ENCODE measurements at regions not wholly inside any gene's neighbourhood (a gene's known extent, or its start where the extent isn't known, plus 50 kb on each side); places are given as distances from the start of the nearest gene placed in this dataset.

DNA sequence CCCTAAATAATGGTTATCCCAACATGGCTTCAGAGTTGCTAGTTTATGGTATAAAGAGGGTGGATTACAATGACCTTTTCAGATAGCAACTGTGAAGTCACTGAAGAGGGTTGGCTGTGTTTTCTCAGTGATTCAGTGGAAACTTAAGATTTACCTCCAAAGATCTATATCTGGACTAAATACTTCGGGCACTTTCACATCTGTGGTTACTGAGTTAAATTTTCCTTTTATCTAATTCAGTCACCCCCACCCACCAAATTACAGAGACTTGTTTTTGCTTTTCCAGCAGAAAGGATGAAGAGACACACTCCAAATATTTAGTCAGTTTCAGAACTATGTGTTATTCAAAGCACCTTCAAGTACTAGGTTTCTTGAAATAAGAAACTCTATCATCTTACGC is 573.2 kb downstream of the CCDC171 start:
- DNase-seq (ENCODE audit: low read depth), result no peak
- no peak overlapping the region for H3K4me3 ChIP-seq (ENCODE audit: control insufficient read depth, low read depth, low read length)
- TF ChIP-seq, protein P1, sequence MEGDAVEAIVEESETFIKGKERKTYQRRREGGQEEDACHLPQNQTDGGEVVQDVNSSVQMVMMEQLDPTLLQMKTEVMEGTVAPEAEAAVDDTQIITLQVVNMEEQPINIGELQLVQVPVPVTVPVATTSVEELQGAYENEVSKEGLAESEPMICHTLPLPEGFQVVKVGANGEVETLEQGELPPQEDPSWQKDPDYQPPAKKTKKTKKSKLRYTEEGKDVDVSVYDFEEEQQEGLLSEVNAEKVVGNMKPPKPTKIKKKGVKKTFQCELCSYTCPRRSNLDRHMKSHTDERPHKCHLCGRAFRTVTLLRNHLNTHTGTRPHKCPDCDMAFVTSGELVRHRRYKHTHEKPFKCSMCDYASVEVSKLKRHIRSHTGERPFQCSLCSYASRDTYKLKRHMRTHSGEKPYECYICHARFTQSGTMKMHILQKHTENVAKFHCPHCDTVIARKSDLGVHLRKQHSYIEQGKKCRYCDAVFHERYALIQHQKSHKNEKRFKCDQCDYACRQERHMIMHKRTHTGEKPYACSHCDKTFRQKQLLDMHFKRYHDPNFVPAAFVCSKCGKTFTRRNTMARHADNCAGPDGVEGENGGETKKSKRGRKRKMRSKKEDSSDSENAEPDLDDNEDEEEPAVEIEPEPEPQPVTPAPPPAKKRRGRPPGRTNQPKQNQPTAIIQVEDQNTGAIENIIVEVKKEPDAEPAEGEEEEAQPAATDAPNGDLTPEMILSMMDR (conservative IDR thresholded peaks at IDR 0.05; ENCODE audit: control insufficient read depth, insufficient read depth, low read depth, low read length), result no peak

GRCh38 chr9:16128003-16128402 is 575.2 kb downstream of the CCDC171 start:
- no peak for DNase-seq (ENCODE audit: low read depth)
- no peak overlapping the region for H3K4me3 ChIP-seq (ENCODE audit: control insufficient read depth, low read depth, low read length)
- TF ChIP-seq, protein P1 (conservative IDR thresholded peaks at IDR 0.05; ENCODE audit: control insufficient read depth, insufficient read depth, low read depth, low read length), result no peak

DNA sequence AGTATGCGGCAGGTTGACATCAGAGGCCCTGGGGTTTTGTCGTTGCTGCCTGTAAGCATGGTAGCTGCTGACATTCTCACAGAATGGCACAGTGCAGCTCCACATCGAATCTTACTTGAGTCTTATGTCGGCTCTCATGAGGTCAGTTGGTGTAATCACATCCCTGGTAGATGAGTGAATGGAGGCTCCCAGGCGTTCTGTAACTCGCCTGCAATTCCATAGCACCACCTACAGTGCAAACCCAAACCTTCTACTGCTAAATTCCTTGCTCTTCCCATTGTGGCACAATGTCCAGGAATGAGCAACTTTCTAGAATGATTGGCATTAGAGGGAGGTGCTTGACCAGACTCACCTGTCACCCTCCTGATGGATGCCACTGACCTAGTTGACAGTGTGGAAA is 578.4 kb downstream of the CCDC171 start:
- peak; percentile 78 for DNase-seq (ENCODE audit: low read depth)
- no peak overlapping the region for H3K4me3 ChIP-seq (ENCODE audit: control insufficient read depth, low read depth, low read length)
- TF ChIP-seq, protein P1 (conservative IDR thresholded peaks at IDR 0.05; ENCODE audit: control insufficient read depth, insufficient read depth, low read depth, low read length), result peak; percentile 63

DNA sequence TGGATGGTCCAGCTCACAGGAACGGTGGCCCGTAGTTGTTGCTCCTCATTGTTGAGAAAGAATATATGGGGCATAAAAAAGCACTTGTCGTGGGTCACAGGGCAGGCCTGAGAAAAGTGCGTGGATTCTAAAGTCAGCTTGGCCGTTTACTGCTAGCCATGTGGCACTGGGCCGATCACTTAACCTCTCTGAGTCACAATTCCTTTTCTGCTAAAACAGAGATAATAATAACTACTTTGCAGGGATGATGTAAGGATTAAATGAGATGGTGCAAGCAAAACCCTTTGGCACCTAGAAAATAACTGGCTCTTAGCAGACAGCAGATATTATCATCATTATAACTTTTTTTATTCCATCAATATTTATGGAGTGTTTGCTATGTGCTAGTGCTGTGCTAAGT is 579.7 kb downstream of the CCDC171 start:
- DNase-seq (ENCODE audit: low read depth), result peak; percentile 52
- TF ChIP-seq, protein P1 (conservative IDR thresholded peaks at IDR 0.05; ENCODE audit: control insufficient read depth, insufficient read depth, low read depth, low read length), result no peak
- H3K4me3 ChIP-seq (ENCODE audit: control insufficient read depth, low read depth, low read length), result no peak overlapping the region

DNA sequence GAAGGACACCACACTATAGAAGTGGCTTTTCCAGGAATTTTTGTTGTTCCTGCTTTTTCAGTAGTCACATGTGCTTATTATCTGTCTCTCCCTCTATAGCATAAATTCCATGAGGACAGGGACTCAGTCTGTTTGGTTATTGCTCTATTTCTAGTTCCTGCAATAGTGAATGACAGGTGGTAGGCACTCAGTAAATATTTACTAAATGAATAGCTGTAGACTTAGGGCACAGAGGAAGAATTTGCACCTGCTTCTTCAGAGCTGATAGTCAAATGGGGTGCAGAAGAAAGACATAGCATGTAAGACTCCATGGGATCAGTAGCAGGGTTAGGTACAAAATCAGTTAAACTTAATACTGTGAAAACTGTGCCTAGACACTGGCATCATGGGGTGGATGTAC is 580.2 kb downstream of the CCDC171 start:
- H3K4me3 ChIP-seq (ENCODE audit: control insufficient read depth, low read depth, low read length), result no peak overlapping the region
- TF ChIP-seq, protein P1 (conservative IDR thresholded peaks at IDR 0.05; ENCODE audit: control insufficient read depth, insufficient read depth, low read depth, low read length), result no peak
- DNase-seq (ENCODE audit: low read depth), result no peak

GRCh38 chr9:16133556-16134227 is 580.8 kb downstream of the CCDC171 start:
- DNase-seq (ENCODE audit: low read depth), result peak; percentile 67
- H3K4me3 ChIP-seq (ENCODE audit: control insufficient read depth, low read depth, low read length), result no peak overlapping the region
- TF ChIP-seq, protein P1 (conservative IDR thresholded peaks at IDR 0.05; ENCODE audit: control insufficient read depth, insufficient read depth, low read depth, low read length), result peak; percentile 60

DNA sequence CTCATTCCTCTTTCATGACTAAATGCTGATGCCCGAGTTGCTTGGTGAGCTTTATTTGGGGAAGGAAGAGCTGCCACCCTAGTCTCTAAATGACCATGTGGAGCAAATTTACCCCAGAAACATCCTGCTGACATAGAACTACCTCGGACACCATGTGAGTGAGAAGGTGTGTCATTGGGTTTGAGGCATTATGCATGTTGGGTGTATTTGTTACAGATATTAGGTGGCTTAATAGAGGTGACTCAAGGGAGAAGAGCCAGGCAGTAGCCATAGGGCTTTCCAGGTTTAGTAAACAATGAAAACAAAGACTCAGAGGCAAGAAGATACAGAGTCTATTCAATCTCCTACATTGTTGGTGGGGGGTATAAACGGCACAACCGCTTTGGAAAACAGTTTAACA is 581.5 kb downstream of the CCDC171 start:
- no peak overlapping the region for H3K4me3 ChIP-seq (ENCODE audit: control insufficient read depth, low read depth, low read length)
- no peak for DNase-seq (ENCODE audit: low read depth)
- TF ChIP-seq, protein P1 (conservative IDR thresholded peaks at IDR 0.05; ENCODE audit: control insufficient read depth, insufficient read depth, low read depth, low read length), result no peak
